ENCODE measurements at regions not wholly inside any gene's neighbourhood (a gene's known extent, or its start where the extent isn't known, plus 50 kb on each side); places are given as distances from the start of the nearest gene placed in this dataset.
A peak's percentile ranks its signal among the peaks of the same experiment; 100 is the strongest.

GRCh38 chr6:149235130-149235561, 82.4 kb upstream of the TAB2 start:
- in situ Hi-C loops (cut with MboI): no loop called here
- H3K27me3 ChIP-seq (ENCODE audit: control insufficient read depth in 2 of 2, insufficient read depth in 2 of 2, low read length in 2 of 2): peaks cover 0 to 6% of the 10 kb centered on the region in 2 experiments; a peak in 1 of 5 replicates
- no peak overlapping the region for H2AFZ ChIP-seq (ENCODE audit: low read depth, low read length)
- DNase-seq (ENCODE audit: extremely low read depth in 1 of 4, low spot score in 3 of 4) (peak in 1 of 4 experiments; percentile 31), FAIRE-seq (peak; percentile 29), ATAC-seq (peak; percentile 37; the same call in 1 of the 3 replicates)
- H3K36me3 ChIP-seq (ENCODE audit: control insufficient read depth, insufficient read depth, low read length): no peaks in the 10 kb centered on the region
- intact Hi-C loops (cut with micrococcal nuclease): no loop called here
- WGBS (ENCODE audit: insufficient coverage, low coverage, missing lambda C conversion rate): 2% methylated on average over 3 of the region's 3 CpGs
- no peak overlapping the region for H3K27ac ChIP-seq (ENCODE audit: extremely low read depth, low read depth, low read length)
- H3K9me1 ChIP-seq (ENCODE audit: control insufficient read depth, insufficient read depth, low read length): no peaks in the 10 kb centered on the region
- no TSS peak for BruUV-seq (replicated peaks)
- H4K20me1 ChIP-seq (replicated peaks; ENCODE audit: control insufficient read depth, insufficient read depth, low read length): no peaks in the 10 kb centered on the region
- H3K4me3 ChIP-seq: no peak overlapping the region
- no peaks in the 10 kb centered on the region for H3K79me2 ChIP-seq (ENCODE audit: control insufficient read depth, insufficient read depth, low read length)
- peaks cover 4 to 22% of the 10 kb centered on the region in 2 experiments for H3K4me1 ChIP-seq (replicated peaks in 1 of 2; ENCODE audit: control insufficient read depth in 2 of 2, insufficient read depth in 2 of 2, low read length in 2 of 2)
- no peak overlapping the region for H3K9ac ChIP-seq (ENCODE audit: insufficient read depth in 1 of 2, low read depth in 2 of 2, low read length in 2 of 2)
- no peak overlapping the region for H3K4me2 ChIP-seq (ENCODE audit: insufficient read depth, low read length)
- H3K9me3 ChIP-seq (replicated peaks; ENCODE audit: control insufficient read depth, insufficient read depth, low read depth, low read length): no peaks in the 10 kb centered on the region
- POLR2A ChIA-PET: interaction anchor here (1.0 kb wide), 1 partner anchor 69 kb away, joined by 4 read pairs; no protein-coding TSS in a partner anchor
- CTCF ChIA-PET (ENCODE audit: low intra/inter-chr PET ratio): no interaction called here
- TF ChIP-seq ZFP36 (IDR thresholded peaks at IDR 0.05; ENCODE audit: low read depth, low read length, partially characterized antibody): peak; percentile 64
- no peak for TF ChIP-seq ZNF224 (CRISPR knock-in tag; IDR thresholded peaks at IDR 0.05)
- TF ChIP-seq, protein P1, sequence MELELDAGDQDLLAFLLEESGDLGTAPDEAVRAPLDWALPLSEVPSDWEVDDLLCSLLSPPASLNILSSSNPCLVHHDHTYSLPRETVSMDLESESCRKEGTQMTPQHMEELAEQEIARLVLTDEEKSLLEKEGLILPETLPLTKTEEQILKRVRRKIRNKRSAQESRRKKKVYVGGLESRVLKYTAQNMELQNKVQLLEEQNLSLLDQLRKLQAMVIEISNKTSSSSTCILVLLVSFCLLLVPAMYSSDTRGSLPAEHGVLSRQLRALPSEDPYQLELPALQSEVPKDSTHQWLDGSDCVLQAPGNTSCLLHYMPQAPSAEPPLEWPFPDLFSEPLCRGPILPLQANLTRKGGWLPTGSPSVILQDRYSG (tag; conservative IDR thresholded peaks at IDR 0.05; ENCODE audit: low read depth): no peak
- TF ChIP-seq SAFB (IDR thresholded peaks at IDR 0.05; ENCODE audit: borderline replicate concordance, low read depth, low read length): no peak
- TF ChIP-seq RBM17 (IDR thresholded peaks at IDR 0.05; ENCODE audit: borderline replicate concordance, low read depth, low read length): no peak
- no peak for TF ChIP-seq ZFP30 (CRISPR knock-in tag; IDR thresholded peaks at IDR 0.05; ENCODE audit: borderline replicate concordance)
- TF ChIP-seq NFIC (IDR thresholded peaks at IDR 0.05): peak; percentile 89
- no peak for TF ChIP-seq HDAC1 (IDR thresholded peaks at IDR 0.05)
- TF ChIP-seq, protein P2, sequence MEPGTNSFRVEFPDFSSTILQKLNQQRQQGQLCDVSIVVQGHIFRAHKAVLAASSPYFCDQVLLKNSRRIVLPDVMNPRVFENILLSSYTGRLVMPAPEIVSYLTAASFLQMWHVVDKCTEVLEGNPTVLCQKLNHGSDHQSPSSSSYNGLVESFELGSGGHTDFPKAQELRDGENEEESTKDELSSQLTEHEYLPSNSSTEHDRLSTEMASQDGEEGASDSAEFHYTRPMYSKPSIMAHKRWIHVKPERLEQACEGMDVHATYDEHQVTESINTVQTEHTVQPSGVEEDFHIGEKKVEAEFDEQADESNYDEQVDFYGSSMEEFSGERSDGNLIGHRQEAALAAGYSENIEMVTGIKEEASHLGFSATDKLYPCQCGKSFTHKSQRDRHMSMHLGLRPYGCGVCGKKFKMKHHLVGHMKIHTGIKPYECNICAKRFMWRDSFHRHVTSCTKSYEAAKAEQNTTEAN (CRISPR knock-in tag; IDR thresholded peaks at IDR 0.05): no peak
- TF ChIP-seq, protein P3, sequence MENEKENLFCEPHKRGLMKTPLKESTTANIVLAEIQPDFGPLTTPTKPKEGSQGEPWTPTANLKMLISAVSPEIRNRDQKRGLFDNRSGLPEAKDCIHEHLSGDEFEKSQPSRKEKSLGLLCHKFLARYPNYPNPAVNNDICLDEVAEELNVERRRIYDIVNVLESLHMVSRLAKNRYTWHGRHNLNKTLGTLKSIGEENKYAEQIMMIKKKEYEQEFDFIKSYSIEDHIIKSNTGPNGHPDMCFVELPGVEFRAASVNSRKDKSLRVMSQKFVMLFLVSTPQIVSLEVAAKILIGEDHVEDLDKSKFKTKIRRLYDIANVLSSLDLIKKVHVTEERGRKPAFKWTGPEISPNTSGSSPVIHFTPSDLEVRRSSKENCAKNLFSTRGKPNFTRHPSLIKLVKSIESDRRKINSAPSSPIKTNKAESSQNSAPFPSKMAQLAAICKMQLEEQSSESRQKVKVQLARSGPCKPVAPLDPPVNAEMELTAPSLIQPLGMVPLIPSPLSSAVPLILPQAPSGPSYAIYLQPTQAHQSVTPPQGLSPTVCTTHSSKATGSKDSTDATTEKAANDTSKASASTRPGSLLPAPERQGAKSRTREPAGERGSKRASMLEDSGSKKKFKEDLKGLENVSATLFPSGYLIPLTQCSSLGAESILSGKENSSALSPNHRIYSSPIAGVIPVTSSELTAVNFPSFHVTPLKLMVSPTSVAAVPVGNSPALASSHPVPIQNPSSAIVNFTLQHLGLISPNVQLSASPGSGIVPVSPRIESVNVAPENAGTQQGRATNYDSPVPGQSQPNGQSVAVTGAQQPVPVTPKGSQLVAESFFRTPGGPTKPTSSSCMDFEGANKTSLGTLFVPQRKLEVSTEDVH (IDR thresholded peaks at IDR 0.05; ENCODE audit: low read depth, partially characterized antibody): no peak
- TF ChIP-seq MBD2 (IDR thresholded peaks at IDR 0.05; ENCODE audit: borderline replicate concordance, low read depth): no peak
- TF ChIP-seq TAF15 (IDR thresholded peaks at IDR 0.05; ENCODE audit: low read depth, low read length): no peak
- no peak for TF ChIP-seq SAP30 (IDR thresholded peaks at IDR 0.05; ENCODE audit: borderline replicate concordance, insufficient read depth, low read depth, low read length, poor library complexity, severe bottlenecking)
- no peak for TF ChIP-seq ATF7 (IDR thresholded peaks at IDR 0.05)
- TF ChIP-seq SMARCC2 (IDR thresholded peaks at IDR 0.05; ENCODE audit: low read depth): no peak
